ENCODE measurements at regions not wholly inside any gene's neighbourhood (a gene's known extent, or its start where the extent isn't known, plus 50 kb on each side); places are given as distances from the start of the nearest gene placed in this dataset.

GRCh38 chrX:7283741-7284140, 135.8 kb upstream of the PUDP start:
- no peak for TF ChIP-seq POLR2AphosphoS5 (IDR thresholded peaks at IDR 0.05)
- TF ChIP-seq CTCF (IDR thresholded peaks at IDR 0.05), result no peak
